ENCODE measurements at regions not wholly inside any gene's neighbourhood (a gene's known extent, or its start where the extent isn't known, plus 50 kb on each side); places are given as distances from the start of the nearest gene placed in this dataset.

DNA sequence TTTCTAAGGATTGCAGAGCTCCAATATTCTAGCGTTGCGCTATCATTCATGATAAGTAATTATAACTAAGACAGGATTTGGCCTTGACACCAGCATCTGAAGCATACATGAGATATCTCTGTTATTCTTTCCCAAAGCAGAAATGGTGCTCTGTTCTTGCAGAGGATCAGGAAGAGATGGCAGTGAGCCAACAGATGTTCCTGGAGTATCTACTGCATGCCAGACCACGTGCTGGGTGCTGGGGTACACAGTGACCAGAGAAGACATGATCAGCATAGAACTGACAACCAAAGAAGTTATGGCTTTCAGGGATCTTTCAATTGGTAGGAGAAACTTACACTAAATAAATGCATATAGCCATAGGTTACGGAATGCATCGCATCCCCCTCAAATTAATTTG lies 63.7 kb upstream of the PLXNA4 start:
- H3F3A ChIP-seq (replicated peaks; ENCODE audit: low read depth): no peaks in the 10 kb centered on the region
- no peak for TF ChIP-seq ETS1 (IDR thresholded peaks at IDR 0.05)
- TF ChIP-seq POLR2AphosphoS5 (IDR thresholded peaks at IDR 0.05; ENCODE audit: low read depth): no peak
- no peak for TF ChIP-seq JUNB (IDR thresholded peaks at IDR 0.05; ENCODE audit: unreplicated experiment)
- TF ChIP-seq ZNF331 (CRISPR knock-in tag; IDR thresholded peaks at IDR 0.05; ENCODE audit: low read depth): no peak
- TF ChIP-seq STAT1 (IDR thresholded peaks at IDR 0.05; ENCODE audit: unreplicated experiment): no peak
- TF ChIP-seq EZH2phosphoT487 (IDR thresholded peaks at IDR 0.05; ENCODE audit: unreplicated experiment): no peak
- TF ChIP-seq, protein P1, sequence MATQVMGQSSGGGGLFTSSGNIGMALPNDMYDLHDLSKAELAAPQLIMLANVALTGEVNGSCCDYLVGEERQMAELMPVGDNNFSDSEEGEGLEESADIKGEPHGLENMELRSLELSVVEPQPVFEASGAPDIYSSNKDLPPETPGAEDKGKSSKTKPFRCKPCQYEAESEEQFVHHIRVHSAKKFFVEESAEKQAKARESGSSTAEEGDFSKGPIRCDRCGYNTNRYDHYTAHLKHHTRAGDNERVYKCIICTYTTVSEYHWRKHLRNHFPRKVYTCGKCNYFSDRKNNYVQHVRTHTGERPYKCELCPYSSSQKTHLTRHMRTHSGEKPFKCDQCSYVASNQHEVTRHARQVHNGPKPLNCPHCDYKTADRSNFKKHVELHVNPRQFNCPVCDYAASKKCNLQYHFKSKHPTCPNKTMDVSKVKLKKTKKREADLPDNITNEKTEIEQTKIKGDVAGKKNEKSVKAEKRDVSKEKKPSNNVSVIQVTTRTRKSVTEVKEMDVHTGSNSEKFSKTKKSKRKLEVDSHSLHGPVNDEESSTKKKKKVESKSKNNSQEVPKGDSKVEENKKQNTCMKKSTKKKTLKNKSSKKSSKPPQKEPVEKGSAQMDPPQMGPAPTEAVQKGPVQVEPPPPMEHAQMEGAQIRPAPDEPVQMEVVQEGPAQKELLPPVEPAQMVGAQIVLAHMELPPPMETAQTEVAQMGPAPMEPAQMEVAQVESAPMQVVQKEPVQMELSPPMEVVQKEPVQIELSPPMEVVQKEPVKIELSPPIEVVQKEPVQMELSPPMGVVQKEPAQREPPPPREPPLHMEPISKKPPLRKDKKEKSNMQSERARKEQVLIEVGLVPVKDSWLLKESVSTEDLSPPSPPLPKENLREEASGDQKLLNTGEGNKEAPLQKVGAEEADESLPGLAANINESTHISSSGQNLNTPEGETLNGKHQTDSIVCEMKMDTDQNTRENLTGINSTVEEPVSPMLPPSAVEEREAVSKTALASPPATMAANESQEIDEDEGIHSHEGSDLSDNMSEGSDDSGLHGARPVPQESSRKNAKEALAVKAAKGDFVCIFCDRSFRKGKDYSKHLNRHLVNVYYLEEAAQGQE (IDR thresholded peaks at IDR 0.05; ENCODE audit: unreplicated experiment): no peak
- TF ChIP-seq, protein P2, sequence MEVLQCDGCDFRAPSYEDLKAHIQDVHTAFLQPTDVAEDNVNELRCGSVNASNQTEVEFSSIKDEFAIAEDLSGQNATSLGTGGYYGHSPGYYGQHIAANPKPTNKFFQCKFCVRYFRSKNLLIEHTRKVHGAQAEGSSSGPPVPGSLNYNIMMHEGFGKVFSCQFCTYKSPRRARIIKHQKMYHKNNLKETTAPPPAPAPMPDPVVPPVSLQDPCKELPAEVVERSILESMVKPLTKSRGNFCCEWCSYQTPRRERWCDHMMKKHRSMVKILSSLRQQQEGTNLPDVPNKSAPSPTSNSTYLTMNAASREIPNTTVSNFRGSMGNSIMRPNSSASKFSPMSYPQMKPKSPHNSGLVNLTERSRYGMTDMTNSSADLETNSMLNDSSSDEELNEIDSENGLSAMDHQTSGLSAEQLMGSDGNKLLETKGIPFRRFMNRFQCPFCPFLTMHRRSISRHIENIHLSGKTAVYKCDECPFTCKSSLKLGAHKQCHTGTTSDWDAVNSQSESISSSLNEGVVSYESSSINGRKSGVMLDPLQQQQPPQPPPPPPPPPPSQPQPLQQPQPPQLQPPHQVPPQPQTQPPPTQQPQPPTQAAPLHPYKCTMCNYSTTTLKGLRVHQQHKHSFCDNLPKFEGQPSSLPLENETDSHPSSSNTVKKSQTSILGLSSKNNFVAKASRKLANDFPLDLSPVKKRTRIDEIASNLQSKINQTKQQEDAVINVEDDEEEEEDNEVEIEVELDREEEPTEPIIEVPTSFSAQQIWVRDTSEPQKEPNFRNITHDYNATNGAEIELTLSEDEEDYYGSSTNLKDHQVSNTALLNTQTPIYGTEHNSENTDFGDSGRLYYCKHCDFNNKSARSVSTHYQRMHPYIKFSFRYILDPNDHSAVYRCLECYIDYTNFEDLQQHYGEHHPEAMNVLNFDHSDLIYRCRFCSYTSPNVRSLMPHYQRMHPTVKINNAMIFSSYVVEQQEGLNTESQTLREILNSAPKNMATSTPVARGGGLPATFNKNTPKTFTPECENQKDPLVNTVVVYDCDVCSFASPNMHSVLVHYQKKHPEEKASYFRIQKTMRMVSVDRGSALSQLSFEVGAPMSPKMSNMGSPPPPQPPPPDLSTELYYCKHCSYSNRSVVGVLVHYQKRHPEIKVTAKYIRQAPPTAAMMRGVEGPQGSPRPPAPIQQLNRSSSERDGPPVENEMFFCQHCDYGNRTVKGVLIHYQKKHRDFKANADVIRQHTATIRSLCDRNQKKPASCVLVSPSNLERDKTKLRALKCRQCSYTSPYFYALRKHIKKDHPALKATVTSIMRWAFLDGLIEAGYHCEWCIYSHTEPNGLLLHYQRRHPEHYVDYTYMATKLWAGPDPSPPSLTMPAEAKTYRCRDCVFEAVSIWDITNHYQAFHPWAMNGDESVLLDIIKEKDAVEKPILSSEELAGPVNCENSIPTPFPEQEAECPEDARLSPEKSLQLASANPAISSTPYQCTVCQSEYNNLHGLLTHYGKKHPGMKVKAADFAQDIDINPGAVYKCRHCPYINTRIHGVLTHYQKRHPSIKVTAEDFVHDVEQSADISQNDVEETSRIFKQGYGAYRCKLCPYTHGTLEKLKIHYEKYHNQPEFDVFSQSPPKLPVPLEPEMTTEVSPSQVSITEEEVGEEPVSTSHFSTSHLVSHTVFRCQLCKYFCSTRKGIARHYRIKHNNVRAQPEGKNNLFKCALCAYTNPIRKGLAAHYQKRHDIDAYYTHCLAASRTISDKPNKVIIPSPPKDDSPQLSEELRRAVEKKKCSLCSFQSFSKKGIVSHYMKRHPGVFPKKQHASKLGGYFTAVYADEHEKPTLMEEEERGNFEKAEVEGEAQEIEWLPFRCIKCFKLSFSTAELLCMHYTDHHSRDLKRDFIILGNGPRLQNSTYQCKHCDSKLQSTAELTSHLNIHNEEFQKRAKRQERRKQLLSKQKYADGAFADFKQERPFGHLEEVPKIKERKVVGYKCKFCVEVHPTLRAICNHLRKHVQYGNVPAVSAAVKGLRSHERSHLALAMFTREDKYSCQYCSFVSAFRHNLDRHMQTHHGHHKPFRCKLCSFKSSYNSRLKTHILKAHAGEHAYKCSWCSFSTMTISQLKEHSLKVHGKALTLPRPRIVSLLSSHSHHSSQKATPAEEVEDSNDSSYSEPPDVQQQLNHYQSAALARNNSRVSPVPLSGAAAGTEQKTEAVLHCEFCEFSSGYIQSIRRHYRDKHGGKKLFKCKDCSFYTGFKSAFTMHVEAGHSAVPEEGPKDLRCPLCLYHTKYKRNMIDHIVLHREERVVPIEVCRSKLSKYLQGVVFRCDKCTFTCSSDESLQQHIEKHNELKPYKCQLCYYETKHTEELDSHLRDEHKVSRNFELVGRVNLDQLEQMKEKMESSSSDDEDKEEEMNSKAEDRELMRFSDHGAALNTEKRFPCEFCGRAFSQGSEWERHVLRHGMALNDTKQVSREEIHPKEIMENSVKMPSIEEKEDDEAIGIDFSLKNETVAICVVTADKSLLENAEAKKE (CRISPR knock-in tag; IDR thresholded peaks at IDR 0.05): no peak
- TF ChIP-seq CREB1 (CRISPR knock-in tag; IDR thresholded peaks at IDR 0.05; ENCODE audit: low read depth): no peak
- no peak for TF ChIP-seq NANOG (IDR thresholded peaks at IDR 0.05; ENCODE audit: borderline replicate concordance)
- TF ChIP-seq, protein P3, sequence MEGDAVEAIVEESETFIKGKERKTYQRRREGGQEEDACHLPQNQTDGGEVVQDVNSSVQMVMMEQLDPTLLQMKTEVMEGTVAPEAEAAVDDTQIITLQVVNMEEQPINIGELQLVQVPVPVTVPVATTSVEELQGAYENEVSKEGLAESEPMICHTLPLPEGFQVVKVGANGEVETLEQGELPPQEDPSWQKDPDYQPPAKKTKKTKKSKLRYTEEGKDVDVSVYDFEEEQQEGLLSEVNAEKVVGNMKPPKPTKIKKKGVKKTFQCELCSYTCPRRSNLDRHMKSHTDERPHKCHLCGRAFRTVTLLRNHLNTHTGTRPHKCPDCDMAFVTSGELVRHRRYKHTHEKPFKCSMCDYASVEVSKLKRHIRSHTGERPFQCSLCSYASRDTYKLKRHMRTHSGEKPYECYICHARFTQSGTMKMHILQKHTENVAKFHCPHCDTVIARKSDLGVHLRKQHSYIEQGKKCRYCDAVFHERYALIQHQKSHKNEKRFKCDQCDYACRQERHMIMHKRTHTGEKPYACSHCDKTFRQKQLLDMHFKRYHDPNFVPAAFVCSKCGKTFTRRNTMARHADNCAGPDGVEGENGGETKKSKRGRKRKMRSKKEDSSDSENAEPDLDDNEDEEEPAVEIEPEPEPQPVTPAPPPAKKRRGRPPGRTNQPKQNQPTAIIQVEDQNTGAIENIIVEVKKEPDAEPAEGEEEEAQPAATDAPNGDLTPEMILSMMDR (conservative IDR thresholded peaks at IDR 0.05; ENCODE audit: low read depth in 2 of 2): no peak

More for the DNA sequence above, 63.7 kb upstream of the PLXNA4 start:
- H3K4me1 ChIP-seq (ENCODE audit: insufficient read depth): peaks cover 19% of the 10 kb centered on the region
- peaks cover 35% of the 10 kb centered on the region for H3K4me1 Mint-ChIP-seq
- H3K4me2 ChIP-seq: no peak overlapping the region
- ATAC-seq (no peak), DNase-seq (ENCODE audit: low spot score) (no peak)
- H3K27me3 Mint-ChIP-seq (ENCODE audit: insufficient read depth, low read depth, poor library complexity): peaks cover 6% of the 10 kb centered on the region
- H3K4me3 Mint-ChIP-seq: no peak overlapping the region
- no peaks in the 10 kb centered on the region for H4K20me1 ChIP-seq (replicated peaks; ENCODE audit: insufficient read depth)
- peaks cover 16% of the 10 kb centered on the region; the same call in 1 of the 2 replicates for H3K27me3 ChIP-seq (ENCODE audit: insufficient read depth)
- H3K36me3 Mint-ChIP-seq (ENCODE audit: low read depth): no peaks in the 10 kb centered on the region; the same call in 2 of the 3 replicates
- no peak overlapping the region for H2AFZ ChIP-seq
- H3K4me3 ChIP-seq: no peak overlapping the region
- no peaks in the 10 kb centered on the region for H3K9me3 Mint-ChIP-seq
- H3K79me2 ChIP-seq (replicated peaks; ENCODE audit: insufficient read depth): no peaks in the 10 kb centered on the region
- H3K9me2 ChIP-seq (ENCODE audit: insufficient read depth): peaks cover 10% of the 10 kb centered on the region; the same call in 1 of the 2 replicates
- no peaks in the 10 kb centered on the region for H3K36me3 ChIP-seq (ENCODE audit: insufficient read depth)
- no peak overlapping the region for H3K27ac Mint-ChIP-seq
- no peak overlapping the region for H3K27ac ChIP-seq (ENCODE audit: low read depth)

Data from GM23338 (cell line).